Kidney (tissue), 13 donors: ENCODE measurements at regions not wholly inside any gene's neighbourhood (a gene's known extent, or its start where the extent isn't known, plus 50 kb on each side); places are given as distances from the start of the nearest gene placed in this dataset.
A peak's percentile ranks its signal among the peaks of the same experiment; 100 is the strongest.

Experiments used
- DNase-seq, 5 donors: peaks; one replicate each; pipeline ENCODE4 v3.0.0-alpha.2; 2013 to 2020
- FAIRE-seq: peaks from 2 replicates; lab custom pipeline; 2012; peaks lifted over from hg19 to GRCh38; lab: Jason Lieb, UNC
- H3K27ac ChIP-seq, 2 donors: one replicate each; pipeline ENCODE4 v1.7.0; 2013; ENCODE audit warnings: low read depth in 2 of 2, low read length in 2 of 2, inconsistent platforms in 1 of 2
- H3K27me3 ChIP-seq: one replicate; pipeline ENCODE4 v1.7.1; 2013; ENCODE audit warnings: low read length, inconsistent platforms; ENCODE audit not compliant: control insufficient read depth, insufficient read depth
- H3K36me3 ChIP-seq, 3 donors: one replicate each; pipeline versions ENCODE4 v1.7.0 to v1.7.1; 2013; ENCODE audit warnings: low read length in 3 of 3, control low read depth in 1 of 3, inconsistent platforms in 1 of 3; ENCODE audit not compliant: insufficient read depth in 3 of 3, control insufficient read depth in 2 of 3
- H3K4me1 ChIP-seq, 3 donors: one replicate each; pipeline versions ENCODE4 v1.7.0 to v1.7.1; 2013; ENCODE audit warnings: low read length in 3 of 3, inconsistent platforms in 1 of 3, low read depth in 1 of 3; ENCODE audit not compliant: control insufficient read depth in 2 of 3, insufficient read depth in 2 of 3
- H3K4me3 ChIP-seq, 3 donors: one replicate each; pipeline versions ENCODE4 v1.7.0 to v1.8.1; 2013; ENCODE audit warnings: low read length in 3 of 3, control low read depth in 1 of 3, inconsistent platforms in 1 of 3
- H3K9ac ChIP-seq, 3 donors: one replicate each; pipeline versions ENCODE4 v1.7.0 to v1.7.1; 2013; ENCODE audit warnings: low read length in 3 of 3, control low read depth in 1 of 3, inconsistent platforms in 1 of 3
- H3K9me3 ChIP-seq, 3 donors: one replicate each; pipeline versions ENCODE4 v1.7.0 to v1.7.1; 2013; ENCODE audit warnings: low read length in 3 of 3, control low read depth in 1 of 3, inconsistent platforms in 1 of 3; ENCODE audit not compliant: control insufficient read depth in 2 of 3, insufficient read depth in 1 of 3
- CTCF ChIP-seq: IDR thresholded peaks from 3 replicates; pipeline ENCODE4 v1.5.1; 2012; ENCODE audit warnings: mild to moderate bottlenecking, moderate library complexity, borderline replicate concordance; ENCODE audit not compliant: insufficient read depth; ENCODE audit errors: extremely low read depth
- intact Hi-C: fragments of 100-400 bp; cut with DNase I; formaldehyde crosslinking; loops from one replicate; pipeline ENCODE4 v1.11.1; 2022
- donor health status: control.
- donor health status: control.
- donor health status: control.
- donor health status: control.
- donor health status: control.
- donor health status: DM: yes; HTN: yes; CAD: no.
- donor health status: Normal renal cell carcinoma (clear cell type).

- peaks cover 0 to 3% (median 0%) of the 10 kb centered on the region in 3 donors for H3K4me1 ChIP-seq
- H3K27me3 ChIP-seq = no peaks in the 10 kb centered on the region
- FAIRE-seq (peak; percentile 38), DNase-seq (no peak)
- H3K9me3 ChIP-seq = no peaks in the 10 kb centered on the region
- H3K4me3 ChIP-seq = no peak overlapping the region
- no peak overlapping the region for H3K27ac ChIP-seq
- no peak overlapping the region for H3K9ac ChIP-seq
- TF ChIP-seq CTCF = no peak
- intact Hi-C loops = no loop called here
- H3K36me3 ChIP-seq = no peaks in the 10 kb centered on the region
Measured at GRCh38 chr13:79772811-79773210, 291.9 kb downstream of the NDFIP2 start.

- FAIRE-seq (no peak), DNase-seq (no peak)
- H3K9ac ChIP-seq = no peak overlapping the region
- TF ChIP-seq CTCF = no peak
- H3K4me3 ChIP-seq = no peak overlapping the region
- no peaks in the 10 kb centered on the region for H3K9me3 ChIP-seq
- intact Hi-C loops = no loop called here
- peaks cover 0 to 3% (median 0%) of the 10 kb centered on the region in 3 donors for H3K4me1 ChIP-seq
- H3K27ac ChIP-seq = no peak overlapping the region
- no peaks in the 10 kb centered on the region for H3K27me3 ChIP-seq
- no peaks in the 10 kb centered on the region for H3K36me3 ChIP-seq
Measured at GRCh38 chr13:79771493-79771892, 290.5 kb downstream of the NDFIP2 start.

GRCh38 chr13:79770056-79770455 lies 289.1 kb downstream of the NDFIP2 start:
- no peak overlapping the region for H3K9ac ChIP-seq
- H3K4me3 ChIP-seq = no peak overlapping the region
- H3K4me1 ChIP-seq = no peaks in the 10 kb centered on the region
- no peaks in the 10 kb centered on the region for H3K9me3 ChIP-seq
- no peak for FAIRE-seq
- intact Hi-C loops = no loop called here
- TF ChIP-seq CTCF = no peak
- no peaks in the 10 kb centered on the region for H3K36me3 ChIP-seq
- no peak for DNase-seq
- H3K27me3 ChIP-seq = no peaks in the 10 kb centered on the region
- H3K27ac ChIP-seq = no peak overlapping the region

- H3K4me3 ChIP-seq = no peak overlapping the region
- FAIRE-seq = no peak
- H3K27me3 ChIP-seq = no peaks in the 10 kb centered on the region
- H3K9ac ChIP-seq = no peak overlapping the region
- no peak overlapping the region for H3K27ac ChIP-seq
- no peaks in the 10 kb centered on the region for H3K36me3 ChIP-seq
- no peaks in the 10 kb centered on the region for H3K9me3 ChIP-seq
- peak in 1 of 5 donors; percentile 27 for DNase-seq
- intact Hi-C loops = no loop called here
- H3K4me1 ChIP-seq = no peaks in the 10 kb centered on the region
- no peak for TF ChIP-seq CTCF
Measured at GRCh38 chr13:79767126-79767525, 286.2 kb downstream of the NDFIP2 start.
